BJ (cell line): ENCODE measurements at regions not wholly inside any gene's neighbourhood (a gene's known extent, or its start where the extent isn't known, plus 50 kb on each side); places are given as distances from the start of the nearest gene placed in this dataset.

Source experiments
- CTCF ChIA-PET: fragments of 350-600 bp; formaldehyde crosslinking; extraction: SDS; loops from one replicate; lab custom pipeline; 2021; ENCODE audit warnings: antibody characterized with exemption, inconsistent platforms; lab: Yijun Ruan, JAX
- POLR2A ChIA-PET: fragments of 300-600 bp; sonication (Branson Sonifier 250); formaldehyde crosslinking; extraction: SDS; loops from one replicate; lab custom pipeline; 2021; ENCODE audit warnings: antibody characterized with exemption; lab: Charles Lee
- DNase-seq: peaks from one replicate; pipeline ENCODE4 v3.0.0-alpha.2; 2011; ENCODE audit warnings: low read depth
- H3K27me3 ChIP-seq: 2 replicates; pipeline ENCODE4 v1.6.0; 2011; ENCODE audit warnings: low read length; ENCODE audit not compliant: control insufficient read depth, insufficient read depth
- H3K36me3 ChIP-seq: 2 replicates; pipeline ENCODE4 v1.5.1; 2011; ENCODE audit warnings: low read length; ENCODE audit not compliant: control insufficient read depth, insufficient read depth
- H3K4me3 ChIP-seq: 2 replicates; pipeline ENCODE4 v1.5.1; 2011; ENCODE audit warnings: low read depth, mild to moderate bottlenecking, control low read depth, low read length
- CTCF ChIP-seq: IDR thresholded peaks from 2 replicates; pipeline ENCODE4 v1.5.1; 2011; ENCODE audit warnings: low read depth, mild to moderate bottlenecking, control low read depth, inconsistent platforms, low read length, moderate library complexity; ENCODE audit not compliant: insufficient read depth

GRCh38 chr2:7515327-7515726 is 598.1 kb downstream of the RNF144A start:
- Histone ChIP-seq H3K27me3 (no peaks in the 10 kb centered on the region), H3K36me3 (no peaks in the 10 kb centered on the region), H3K4me3 (no peak overlapping the region)
- CTCF ChIA-PET, result no interaction called here
- TF ChIP-seq CTCF, result no peak
- POLR2A ChIA-PET, result no interaction called here
- no peak for DNase-seq

- ChIA-PET CTCF (interaction anchor here (1.0 kb wide), 1 partner anchor 23 kb away, joined by 3 read pairs; no protein-coding TSS in a partner anchor), POLR2A (no interaction called here)
- Histone ChIP-seq H3K4me3 (no peak overlapping the region), H3K36me3 (no peaks in the 10 kb centered on the region), H3K27me3 (no peaks in the 10 kb centered on the region)
- no peak for TF ChIP-seq CTCF
- DNase-seq, result peak; percentile 83
Observed at GRCh38 chr2:7516484-7517063, 599.4 kb downstream of the RNF144A start.

- Histone ChIP-seq H3K27me3 (no peaks in the 10 kb centered on the region), H3K36me3 (no peaks in the 10 kb centered on the region), H3K4me3 (no peak overlapping the region)
- ChIA-PET POLR2A (no interaction called here), CTCF (interaction anchor here (1.0 kb wide), 1 partner anchor 22 kb away, joined by 3 read pairs; no protein-coding TSS in a partner anchor)
- no peak for DNase-seq
- no peak for TF ChIP-seq CTCF
Observed at GRCh38 chr2:7517088-7517487, 599.9 kb downstream of the RNF144A start.

- CTCF ChIA-PET, result interaction anchor here (1.0 kb wide), 1 partner anchor 22 kb away, joined by 3 read pairs; no protein-coding TSS in a partner anchor
- Histone ChIP-seq H3K4me3 (no peak overlapping the region), H3K36me3 (no peaks in the 10 kb centered on the region), H3K27me3 (no peaks in the 10 kb centered on the region)
- POLR2A ChIA-PET, result no interaction called here
- no peak for TF ChIP-seq CTCF
- no peak for DNase-seq
Observed at GRCh38 chr2:7517851-7518250, 600.6 kb downstream of the RNF144A start.

- CTCF ChIA-PET, result interaction anchor here (0.5 to 1.1 kb wide), 2 partner anchors 71 to 426 kb away, joined by 3 read pairs; no protein-coding TSS in a partner anchor
- DNase-seq, result peak; percentile 23
- no peaks in the 10 kb centered on the region for H3K27me3 ChIP-seq
- no peak for TF ChIP-seq CTCF
- H3K4me3 ChIP-seq, result no peak overlapping the region
- no peaks in the 10 kb centered on the region for H3K36me3 ChIP-seq
- POLR2A ChIA-PET, result no interaction called here
Observed at GRCh38 chr2:7523481-7524120, 606.4 kb downstream of the RNF144A start.
